Left lung (tissue), 4 donors: ENCODE measurements at regions not wholly inside any gene's neighbourhood (a gene's known extent, or its start where the extent isn't known, plus 50 kb on each side); places are given as distances from the start of the nearest gene placed in this dataset.

Source experiments
- ATAC-seq: fragments of 200-7000 bp; cut with Tn5 transposase; one replicate; pipeline ENCODE4 v1.9.1; 2020; ENCODE audit warnings: moderate library complexity
- DNase-seq, 4 donors: peaks; one replicate each; pipeline ENCODE4 v3.0.0-alpha.2; 2013 to 2020
- H3K27ac ChIP-seq, 2 donors: fragments of 200-600 bp; sonication (generic) in 1 of 2; one replicate each; pipeline versions ENCODE4 v1.5.0 to v1.8.0; 2020 to 2021
- H3K27me3 ChIP-seq, 2 donors: fragments of 200-600 bp; sonication (generic) in 1 of 2; one replicate each; pipeline versions ENCODE4 v1.5.0 to v1.8.0; 2020 to 2021
- H3K36me3 ChIP-seq, 2 donors: fragments of 200-600 bp; sonication (generic) in 1 of 2; one replicate each; pipeline versions ENCODE4 v1.5.0 to v1.8.0; 2020 to 2021
- H3K4me1 ChIP-seq, 2 donors: fragments of 200-600 bp; one replicate each; pipeline ENCODE4 v1.8.0; 2021
- H3K4me3 ChIP-seq, 2 donors: fragments of 200-600 bp; sonication (generic) in 1 of 2; one replicate each; pipeline versions ENCODE4 v1.5.0 to v1.8.0; 2020 to 2021; ENCODE audit warnings: mild to moderate bottlenecking in 1 of 2
- H3K9me3 ChIP-seq, 2 donors: fragments of 200-600 bp; sonication (generic) in 1 of 2; one replicate each; pipeline versions ENCODE4 v1.5.0 to v1.8.0; 2020 to 2021
- intact Hi-C, 2 donors: fragments of 100-400 bp; cut with DNase I; formaldehyde crosslinking; loops; one replicate each; pipeline versions ENCODE4 v1.11.2 to v1.14.2; 2022
- TF ChIP-seq, protein P1 (sequence below), 2 donors: fragments of 200-600 bp; sonication (generic) in 1 of 2; IDR thresholded peaks; one replicate each; pipeline versions ENCODE4 v1.5.0 to v1.8.0; 2021; ENCODE audit warnings: antibody characterized with exemption in 2 of 2
- donor health status: DM: no; HTN: yes; CAD: no.
- donor health status: DM: no; HTN: no; CAD: no.

DNA sequence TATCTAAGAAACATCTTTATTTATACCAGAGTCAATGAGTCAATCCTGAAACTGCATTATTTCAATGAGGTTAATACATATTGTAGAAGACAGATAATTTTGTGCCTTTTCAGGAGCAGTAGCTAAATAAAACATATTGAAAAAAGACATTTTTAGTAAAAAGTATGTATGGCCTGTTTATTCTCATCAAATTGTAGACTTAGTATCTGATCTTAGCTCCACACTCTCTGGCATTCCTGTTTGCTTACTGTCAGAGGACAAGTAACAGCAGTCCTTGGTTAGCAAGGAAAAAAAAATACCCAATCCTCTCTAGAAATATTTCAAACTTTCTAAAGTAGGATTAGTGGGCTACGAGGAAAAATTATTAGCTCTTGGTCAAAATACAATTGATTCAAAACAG is 50.5 kb upstream of the GUCY1A1 start:
- no peaks in the 10 kb centered on the region for H3K27me3 ChIP-seq
- no peak overlapping the region for H3K4me3 ChIP-seq
- TF ChIP-seq, protein P1, sequence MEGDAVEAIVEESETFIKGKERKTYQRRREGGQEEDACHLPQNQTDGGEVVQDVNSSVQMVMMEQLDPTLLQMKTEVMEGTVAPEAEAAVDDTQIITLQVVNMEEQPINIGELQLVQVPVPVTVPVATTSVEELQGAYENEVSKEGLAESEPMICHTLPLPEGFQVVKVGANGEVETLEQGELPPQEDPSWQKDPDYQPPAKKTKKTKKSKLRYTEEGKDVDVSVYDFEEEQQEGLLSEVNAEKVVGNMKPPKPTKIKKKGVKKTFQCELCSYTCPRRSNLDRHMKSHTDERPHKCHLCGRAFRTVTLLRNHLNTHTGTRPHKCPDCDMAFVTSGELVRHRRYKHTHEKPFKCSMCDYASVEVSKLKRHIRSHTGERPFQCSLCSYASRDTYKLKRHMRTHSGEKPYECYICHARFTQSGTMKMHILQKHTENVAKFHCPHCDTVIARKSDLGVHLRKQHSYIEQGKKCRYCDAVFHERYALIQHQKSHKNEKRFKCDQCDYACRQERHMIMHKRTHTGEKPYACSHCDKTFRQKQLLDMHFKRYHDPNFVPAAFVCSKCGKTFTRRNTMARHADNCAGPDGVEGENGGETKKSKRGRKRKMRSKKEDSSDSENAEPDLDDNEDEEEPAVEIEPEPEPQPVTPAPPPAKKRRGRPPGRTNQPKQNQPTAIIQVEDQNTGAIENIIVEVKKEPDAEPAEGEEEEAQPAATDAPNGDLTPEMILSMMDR (IDR thresholded peaks at IDR 0.05), result no peak
- H3K4me1 ChIP-seq, result peaks cover 0 to 4% of the 10 kb centered on the region in 2 donors
- H3K9me3 ChIP-seq, result no peaks in the 10 kb centered on the region
- no peak for DNase-seq
- no peaks in the 10 kb centered on the region for H3K36me3 ChIP-seq
- intact Hi-C loops, result no loop called here
- ATAC-seq, result no peak
- no peak overlapping the region for H3K27ac ChIP-seq

DNA sequence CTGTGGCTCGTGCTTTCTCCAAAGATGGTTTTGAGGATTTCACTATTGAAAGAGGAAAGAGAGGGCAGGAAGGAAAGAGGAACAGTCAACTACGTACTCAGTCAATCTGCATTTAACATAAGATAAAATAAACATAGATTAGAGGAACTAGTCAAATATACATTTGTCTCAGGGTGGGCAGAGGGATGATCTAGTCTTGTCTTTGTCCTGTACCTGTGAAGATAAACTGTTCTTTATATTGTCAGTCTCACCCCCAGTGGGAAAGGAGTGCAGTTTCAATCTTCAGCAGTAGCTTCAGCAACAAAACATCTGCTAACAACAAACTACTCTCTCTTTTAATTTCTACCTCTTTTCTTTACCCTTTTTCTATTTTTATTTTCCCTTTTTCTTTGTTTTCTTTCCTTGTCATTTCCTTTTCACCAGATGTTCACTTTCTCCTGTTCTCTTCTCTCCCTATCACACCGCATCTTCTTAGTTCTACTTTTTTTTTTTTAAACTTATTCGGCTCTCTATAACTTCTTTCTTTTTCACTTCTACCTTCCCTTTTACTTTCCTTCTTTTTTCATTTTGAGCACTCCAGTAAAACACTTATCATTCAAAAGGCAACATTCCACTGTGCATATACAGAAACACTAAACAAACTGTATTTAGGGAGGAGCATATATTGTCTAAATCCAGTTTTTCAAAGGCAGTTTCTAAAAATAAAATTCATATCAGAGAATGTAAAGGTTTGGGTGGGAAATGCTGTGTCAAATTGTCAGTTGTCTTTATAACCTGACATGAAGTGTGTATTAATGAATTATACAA is 51.4 kb upstream of the GUCY1A1 start:
- intact Hi-C loops, result no loop called here
- ATAC-seq, result no peak
- H3K4me3 ChIP-seq, result no peak overlapping the region
- TF ChIP-seq, protein P1 (IDR thresholded peaks at IDR 0.05), result no peak
- H3K4me1 ChIP-seq, result peaks cover 0 to 4% of the 10 kb centered on the region in 2 donors
- H3K9me3 ChIP-seq, result no peaks in the 10 kb centered on the region
- no peaks in the 10 kb centered on the region for H3K36me3 ChIP-seq
- H3K27me3 ChIP-seq, result no peaks in the 10 kb centered on the region
- no peak for DNase-seq
- H3K27ac ChIP-seq, result no peak overlapping the region

DNA sequence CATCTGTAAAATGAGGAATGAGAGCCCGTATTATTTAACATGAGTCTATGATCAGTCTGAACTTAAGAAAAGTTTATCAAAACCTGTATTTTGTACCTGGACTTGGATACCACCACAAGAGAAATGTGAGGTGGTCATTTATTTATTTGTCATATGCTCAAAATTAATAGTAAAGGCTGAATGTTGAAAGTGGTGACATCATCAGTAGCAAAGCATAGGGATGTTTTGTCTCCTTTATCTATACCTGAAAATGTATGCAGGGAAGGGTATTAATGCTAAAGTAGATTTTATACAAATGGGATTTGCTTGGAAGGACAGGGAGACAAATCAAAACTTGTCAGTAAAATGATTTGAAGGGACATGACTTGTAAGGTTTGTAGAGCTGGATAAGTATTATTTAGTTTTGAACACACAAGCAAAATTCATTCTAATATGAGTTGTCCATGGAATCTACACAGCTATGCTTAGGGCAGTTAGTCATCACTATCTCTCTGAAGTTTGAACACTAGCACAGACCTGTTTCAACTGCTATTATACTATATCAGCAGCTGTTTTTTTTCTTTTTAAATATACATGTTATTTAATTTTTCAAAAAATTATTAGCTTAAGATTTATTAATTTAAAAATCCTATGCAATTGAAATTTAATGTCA is 52.4 kb upstream of the GUCY1A1 start:
- intact Hi-C loops, result no loop called here
- H3K4me3 ChIP-seq, result no peak overlapping the region
- no peak overlapping the region for H3K27ac ChIP-seq
- H3K36me3 ChIP-seq, result no peaks in the 10 kb centered on the region
- no peak for ATAC-seq
- DNase-seq, result no peak
- peaks cover 0 to 4% of the 10 kb centered on the region in 2 donors for H3K4me1 ChIP-seq
- TF ChIP-seq, protein P1 (IDR thresholded peaks at IDR 0.05), result no peak
- no peaks in the 10 kb centered on the region for H3K9me3 ChIP-seq
- H3K27me3 ChIP-seq, result no peaks in the 10 kb centered on the region

DNA sequence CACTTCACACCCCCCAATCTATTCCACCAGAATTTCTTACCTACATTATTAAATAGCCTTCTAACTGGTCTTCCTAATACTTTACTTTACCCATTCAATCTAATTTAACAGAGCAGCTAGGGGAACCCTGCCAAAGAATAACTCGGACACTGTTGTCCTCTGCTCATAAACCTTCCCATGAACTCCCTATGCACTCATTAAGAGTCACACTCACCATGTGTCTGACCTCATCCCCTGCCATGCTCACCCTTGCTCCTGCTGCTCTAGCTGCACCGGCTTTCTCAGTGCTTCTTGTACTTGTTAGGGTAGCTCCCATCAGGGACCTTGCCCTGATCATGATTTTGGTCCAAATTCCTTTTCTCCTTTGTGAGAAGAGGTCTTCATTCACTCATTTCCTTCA is 54.6 kb upstream of the GUCY1A1 start:
- Histone ChIP-seq H3K4me3 (no peak overlapping the region), H3K27me3 (no peaks in the 10 kb centered on the region), H3K9me3 (no peaks in the 10 kb centered on the region), H3K4me1 (no peaks in the 10 kb centered on the region), H3K36me3 (no peaks in the 10 kb centered on the region), H3K27ac (no peak overlapping the region)
- ATAC-seq (no peak), DNase-seq (no peak)
- TF ChIP-seq, protein P1 (IDR thresholded peaks at IDR 0.05), result no peak
- intact Hi-C loops, result no loop called here

DNA sequence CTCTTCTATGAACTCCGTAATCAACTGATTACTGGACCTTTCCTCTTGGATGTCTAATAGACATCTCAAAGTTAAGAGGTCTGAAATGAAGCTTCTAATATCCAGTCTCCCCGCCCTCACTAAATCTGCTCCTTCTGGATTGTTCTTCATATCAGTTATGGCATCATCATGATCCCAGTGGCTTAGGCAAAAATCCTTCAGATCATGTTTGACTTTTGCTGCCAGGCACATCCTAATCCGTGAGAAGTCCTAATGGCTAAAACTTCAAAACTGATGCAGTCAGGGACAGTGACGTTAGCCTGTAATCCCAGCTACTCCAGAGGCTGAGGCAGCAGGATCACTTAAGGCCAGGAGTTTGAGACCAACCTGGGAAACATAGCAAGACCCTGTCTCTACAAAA is 55.1 kb upstream of the GUCY1A1 start:
- H3K4me3 ChIP-seq, result no peak overlapping the region
- no peaks in the 10 kb centered on the region for H3K27me3 ChIP-seq
- ATAC-seq (no peak), DNase-seq (no peak)
- H3K4me1 ChIP-seq, result no peaks in the 10 kb centered on the region
- intact Hi-C loops, result no loop called here
- no peak overlapping the region for H3K27ac ChIP-seq
- no peaks in the 10 kb centered on the region for H3K36me3 ChIP-seq
- TF ChIP-seq, protein P1 (IDR thresholded peaks at IDR 0.05), result no peak
- H3K9me3 ChIP-seq, result no peaks in the 10 kb centered on the region
